Adrenal gland (tissue), 9 donors: ENCODE measurements at regions not wholly inside any gene's neighbourhood (a gene's known extent, or its start where the extent isn't known, plus 50 kb on each side); places are given as distances from the start of the nearest gene placed in this dataset.

ENCODE experiments used
- DNase-seq, 7 donors: peaks; one replicate each; pipeline ENCODE4 v3.0.0-alpha.2; 2019 to 2020
- H3K27ac ChIP-seq, 5 donors: fragments of 200-600 bp; sonication (generic) in 4 of 5; 1 replicate in 3 of 5; 2 replicates in 2 of 5; pipeline versions ENCODE4 v1.5.1 to v1.8.0; 2016 to 2020; ENCODE audit warnings: mild to moderate bottlenecking in 1 of 5
- H3K27me3 ChIP-seq: fragments of 200-600 bp; 2 replicates; pipeline ENCODE4 v1.8.0; 2021
- H3K36me3 ChIP-seq, 2 donors: fragments of 200-600 bp; replicated peaks in 1 of 2; 1 replicate in 1 of 2; 2 replicates in 1 of 2; pipeline versions ENCODE4 v1.5.1 to v1.8.0; 2018 to 2022
- H3K4me1 ChIP-seq, 2 donors: fragments of 200-600 bp; replicated peaks in 1 of 2; 1 replicate in 1 of 2; 2 replicates in 1 of 2; pipeline versions ENCODE4 v1.5.1 to v1.8.0; 2018 to 2021
- H3K4me3 ChIP-seq, 4 donors: fragments of 200-600 bp; sonication (generic) in 3 of 4; one replicate each; pipeline ENCODE4 v1.5.1; 2016 to 2018
- H3K9me3 ChIP-seq, 3 donors: fragments of 200-600 bp; sonication (generic) in 1 of 3; replicated peaks in 1 of 3; 1 replicate in 2 of 3; 2 replicates in 1 of 3; pipeline versions ENCODE4 v1.5.1 to v1.8.0; 2016 to 2021
- POLR2A ChIP-seq, 2 donors: fragments of 450-650 bp; IDR thresholded peaks; one replicate each; pipeline ENCODE4 v1.6.1; 2017; ENCODE audit warnings: antibody characterized with exemption in 2 of 2, mild to moderate bottlenecking in 2 of 2, moderate library complexity in 1 of 2
- WGBS, 4 donors: extraction: QIAGEN DNeasy Blood & Tissue Kit in 2 of 4; methylation state at CpG; one replicate each; pipeline versions ENCODE4 v1.1.5 to v1.1.7; 2013 to 2017; 5-methylcytosine and 5-hydroxymethylcytosine counted together
- intact Hi-C, 2 donors: fragments of 100-400 bp; cut with DNase I; formaldehyde crosslinking; loops; one replicate each; pipeline versions ENCODE4 v1.14.1 to v1.15.0; 2022 to 2023
- TF ChIP-seq, protein P1 (sequence below), 6 experiments: fragments of 450-650 bp in 4 of 6; fragments of 200-600 bp in 2 of 6; sonication (generic) in 1 of 6; IDR thresholded peaks; 1 replicate in 5 of 6; 2 replicates in 1 of 6; pipeline versions ENCODE4 v1.5.1 to v1.8.0; 2016 to 2021; ENCODE audit warnings: antibody characterized with exemption in 6 of 6, mild to moderate bottlenecking in 2 of 6, moderate library complexity in 1 of 6
- donor health status: healthy with polysubstance abuse.
- donor health status: Bipolar disorder and iron deficiency.
- donor health status: DM: yes; HTN: yes; CAD: no.
- donor health status: DM: no; HTN: no; CAD: no.
- donor health status: DM: no; HTN: no; CAD: no.

DNA sequence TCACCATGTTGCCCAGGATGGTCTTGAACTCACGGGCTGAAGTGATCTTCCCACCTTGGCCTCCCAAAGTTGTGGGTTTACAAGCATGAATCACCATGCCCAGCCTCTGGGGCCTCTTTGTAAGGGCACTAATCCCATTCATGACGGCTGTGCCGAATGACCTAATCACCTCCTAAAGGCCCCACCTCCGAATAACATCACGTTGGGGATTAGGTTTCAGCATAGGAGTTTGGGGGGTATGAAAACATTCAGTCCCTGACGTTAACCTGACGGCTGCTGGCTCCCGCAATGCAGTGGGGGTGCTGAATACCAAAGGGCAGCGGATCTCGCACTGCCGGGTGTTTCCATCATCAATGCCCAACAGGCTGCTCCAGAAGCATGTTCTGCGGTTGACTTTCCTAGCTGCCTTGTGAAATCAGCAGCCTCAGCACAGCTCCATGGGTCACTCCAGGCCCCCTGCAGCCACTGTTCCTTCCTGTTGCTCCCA is 120.8 kb upstream of the SEC14L1 start:
- 61 to 70% (median 66%) methylated on average over 8 to 12 of the region's 12 CpGs for WGBS, 4 donors
- intact Hi-C loops, result no loop called here
- TF ChIP-seq, protein P1, sequence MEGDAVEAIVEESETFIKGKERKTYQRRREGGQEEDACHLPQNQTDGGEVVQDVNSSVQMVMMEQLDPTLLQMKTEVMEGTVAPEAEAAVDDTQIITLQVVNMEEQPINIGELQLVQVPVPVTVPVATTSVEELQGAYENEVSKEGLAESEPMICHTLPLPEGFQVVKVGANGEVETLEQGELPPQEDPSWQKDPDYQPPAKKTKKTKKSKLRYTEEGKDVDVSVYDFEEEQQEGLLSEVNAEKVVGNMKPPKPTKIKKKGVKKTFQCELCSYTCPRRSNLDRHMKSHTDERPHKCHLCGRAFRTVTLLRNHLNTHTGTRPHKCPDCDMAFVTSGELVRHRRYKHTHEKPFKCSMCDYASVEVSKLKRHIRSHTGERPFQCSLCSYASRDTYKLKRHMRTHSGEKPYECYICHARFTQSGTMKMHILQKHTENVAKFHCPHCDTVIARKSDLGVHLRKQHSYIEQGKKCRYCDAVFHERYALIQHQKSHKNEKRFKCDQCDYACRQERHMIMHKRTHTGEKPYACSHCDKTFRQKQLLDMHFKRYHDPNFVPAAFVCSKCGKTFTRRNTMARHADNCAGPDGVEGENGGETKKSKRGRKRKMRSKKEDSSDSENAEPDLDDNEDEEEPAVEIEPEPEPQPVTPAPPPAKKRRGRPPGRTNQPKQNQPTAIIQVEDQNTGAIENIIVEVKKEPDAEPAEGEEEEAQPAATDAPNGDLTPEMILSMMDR (IDR thresholded peaks at IDR 0.05), result no peak
- no peak for TF ChIP-seq POLR2A (IDR thresholded peaks at IDR 0.05)

DNA sequence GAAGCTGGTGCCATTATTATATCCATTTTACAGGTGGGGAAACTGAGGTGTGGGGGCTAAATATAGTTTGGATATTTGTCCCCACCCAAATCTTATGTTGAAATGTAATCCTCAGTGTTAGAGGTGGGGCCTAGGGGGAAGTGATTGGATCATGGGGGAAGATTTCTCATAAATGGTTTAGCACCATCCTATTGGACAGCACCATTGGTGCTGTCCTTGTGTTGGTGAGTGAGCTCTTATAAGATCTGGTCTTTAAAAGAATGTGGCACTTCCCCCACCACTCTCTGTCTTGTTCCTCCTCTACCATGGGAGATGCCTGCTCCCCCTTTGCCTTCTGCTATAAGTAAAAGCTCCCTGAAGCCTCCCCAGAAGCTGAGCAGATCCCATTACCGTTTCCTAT is 119.8 kb upstream of the SEC14L1 start:
- no peaks in the 10 kb centered on the region for H3K4me1 ChIP-seq
- H3K36me3 ChIP-seq, result no peaks in the 10 kb centered on the region
- no peaks in the 10 kb centered on the region for H3K27me3 ChIP-seq
- WGBS, 4 donors, result 73 to 77% (median 74%) methylated on average over 1 of the region's 1 CpG
- intact Hi-C loops, result no loop called here
- DNase-seq, result no peak
- no peak overlapping the region for H3K4me3 ChIP-seq
- no peak for TF ChIP-seq POLR2A (IDR thresholded peaks at IDR 0.05)
- TF ChIP-seq, protein P1 (IDR thresholded peaks at IDR 0.05), result no peak
- no peaks in the 10 kb centered on the region for H3K9me3 ChIP-seq
- no peak overlapping the region for H3K27ac ChIP-seq

More for the DNA sequence above, 120.8 kb upstream of the SEC14L1 start:
- no peak overlapping the region for H3K4me3 ChIP-seq
- DNase-seq, result no peak
- no peaks in the 10 kb centered on the region for H3K36me3 ChIP-seq
- no peaks in the 10 kb centered on the region for H3K4me1 ChIP-seq
- H3K9me3 ChIP-seq, result no peaks in the 10 kb centered on the region
- no peaks in the 10 kb centered on the region for H3K27me3 ChIP-seq
- no peak overlapping the region for H3K27ac ChIP-seq

- Histone ChIP-seq H3K9me3 (no peaks in the 10 kb centered on the region), H3K27me3 (no peaks in the 10 kb centered on the region), H3K36me3 (no peaks in the 10 kb centered on the region), H3K4me1 (no peaks in the 10 kb centered on the region), H3K4me3 (no peak overlapping the region), H3K27ac (no peak overlapping the region)
- 59 to 88% (median 62%) methylated on average over 2 of the region's 2 CpGs for WGBS, 4 donors
- TF ChIP-seq POLR2A (IDR thresholded peaks at IDR 0.05), result no peak
- TF ChIP-seq, protein P1 (IDR thresholded peaks at IDR 0.05), result no peak
- no peak for DNase-seq
- intact Hi-C loops, result no loop called here
Observed at GRCh38 chr17:77022766-77023165, 118.0 kb upstream of the SEC14L1 start.

DNA sequence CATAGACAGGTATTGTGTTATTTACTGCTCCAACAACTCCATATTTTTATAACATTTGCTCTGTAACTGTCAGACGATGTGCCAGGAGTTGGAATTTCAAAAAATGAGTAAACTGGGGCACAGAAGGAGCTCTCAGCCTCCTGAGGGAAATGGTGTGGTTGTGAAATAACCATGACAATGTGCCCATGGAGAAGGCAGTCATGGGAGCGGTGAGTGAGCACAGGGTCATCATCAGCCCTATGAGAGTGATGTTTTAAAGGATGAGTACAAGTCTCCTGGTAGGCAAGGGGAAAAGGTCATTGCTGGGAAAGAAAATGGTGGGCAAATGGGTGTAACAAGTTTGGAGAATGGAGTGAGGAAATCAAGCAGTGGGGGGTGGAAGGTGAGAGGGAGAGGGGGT is 115.0 kb upstream of the SEC14L1 start:
- WGBS, 4 donors, result 65 to 83% (median 75%) methylated on average over 2 of the region's 2 CpGs
- Histone ChIP-seq H3K36me3 (no peaks in the 10 kb centered on the region), H3K4me1 (no peaks in the 10 kb centered on the region), H3K9me3 (no peaks in the 10 kb centered on the region), H3K27me3 (no peaks in the 10 kb centered on the region), H3K4me3 (no peak overlapping the region), H3K27ac (no peak overlapping the region)
- TF ChIP-seq, protein P1 (IDR thresholded peaks at IDR 0.05), result no peak
- TF ChIP-seq POLR2A (IDR thresholded peaks at IDR 0.05), result no peak
- DNase-seq, result no peak
- intact Hi-C loops, result no loop called here
